ENCODE measurements at regions not wholly inside any gene's neighbourhood (a gene's known extent, or its start where the extent isn't known, plus 50 kb on each side); places are given as distances from the start of the nearest gene placed in this dataset.
"Not testable (repeated sequence)": the region's sequence is repeated elsewhere in the genome, so short reads cannot be mapped to it uniquely, and the experiment has no call there.

DNA sequence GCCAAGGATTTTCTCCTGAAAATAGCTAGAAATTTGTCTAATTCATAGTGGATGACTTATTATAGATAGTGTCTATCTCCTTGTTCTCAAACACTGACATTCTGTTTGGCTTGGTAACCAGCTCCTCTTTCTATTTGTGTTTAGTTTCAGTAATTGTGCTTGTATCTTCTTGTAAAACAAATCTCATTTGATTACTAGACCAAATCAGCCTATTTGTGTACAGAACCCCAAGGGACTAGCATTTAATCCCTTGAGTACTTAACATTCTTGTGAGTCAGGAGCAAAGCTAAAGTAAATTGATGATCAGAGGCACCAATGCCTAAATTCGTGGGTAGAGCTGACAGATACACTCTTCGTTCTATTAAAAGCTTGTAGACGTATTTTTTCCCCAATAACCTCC is 306.5 kb upstream of the SLITRK3 start:
- no peak overlapping the region for H3K4me3 ChIP-seq (ENCODE audit: low read depth, low read length)
- DNase-seq (ENCODE audit: low read depth) = no peak

DNA sequence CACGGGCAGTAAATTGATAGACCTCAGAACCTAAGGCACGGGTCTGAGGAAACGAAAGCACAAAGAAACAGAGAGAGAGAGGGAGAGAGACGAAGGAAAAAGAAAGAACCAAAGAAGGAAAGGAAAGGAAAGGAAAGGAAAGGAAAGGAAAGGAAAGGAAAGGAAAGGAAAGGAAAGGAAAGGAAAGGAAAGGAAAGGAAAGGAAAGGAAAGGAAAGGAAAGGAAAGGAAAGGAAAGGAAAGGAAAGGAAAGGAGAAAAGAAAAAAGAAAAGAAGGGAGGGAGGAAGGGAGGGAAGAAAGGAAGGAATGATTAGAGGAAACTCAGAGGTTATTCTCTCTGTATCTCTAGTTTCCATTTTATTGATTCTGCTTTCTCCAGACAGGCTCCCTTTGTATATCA is 302.6 kb upstream of the SLITRK3 start:
- DNase-seq (ENCODE audit: low read depth); H3K4me3 ChIP-seq (ENCODE audit: low read depth, low read length): not testable (repeated sequence)

More for the DNA sequence above, 306.5 kb upstream of the SLITRK3 start:
- no peak for TF ChIP-seq CTCF (conservative IDR thresholded peaks at IDR 0.05; ENCODE audit: low read depth, low read length)

DNA sequence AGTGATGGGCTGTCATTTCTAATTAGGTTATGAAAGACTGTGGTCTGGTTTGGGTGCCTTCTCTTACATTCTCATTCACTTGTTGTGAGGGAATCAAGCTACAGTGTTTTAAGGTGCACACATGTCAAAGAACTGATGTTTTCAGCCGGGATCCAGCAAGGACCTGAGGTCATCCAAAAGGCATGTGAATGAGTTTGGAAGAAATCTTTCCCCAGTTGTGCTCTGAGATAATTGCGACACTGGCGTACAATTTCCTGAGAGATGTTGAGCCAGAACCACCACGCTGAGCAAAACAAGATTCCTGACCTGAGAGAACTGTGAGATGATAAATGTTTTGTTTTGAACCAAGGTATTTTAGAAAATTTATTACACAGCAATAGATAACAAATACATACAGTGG is 295.3 kb upstream of the SLITRK3 start:
- no peak overlapping the region for H3K4me3 ChIP-seq (ENCODE audit: low read depth, low read length)
- no peak for TF ChIP-seq CTCF (conservative IDR thresholded peaks at IDR 0.05; ENCODE audit: low read depth, low read length)
- DNase-seq (ENCODE audit: low read depth) = no peak

- DNase-seq (ENCODE audit: low read depth) = no peak
- no peak for TF ChIP-seq CTCF (conservative IDR thresholded peaks at IDR 0.05; ENCODE audit: low read depth, low read length)
- H3K4me3 ChIP-seq (ENCODE audit: low read depth, low read length) = no peak overlapping the region
Observed at GRCh38 chr3:165476399-165477060, 280.3 kb upstream of the SLITRK3 start.

DNA sequence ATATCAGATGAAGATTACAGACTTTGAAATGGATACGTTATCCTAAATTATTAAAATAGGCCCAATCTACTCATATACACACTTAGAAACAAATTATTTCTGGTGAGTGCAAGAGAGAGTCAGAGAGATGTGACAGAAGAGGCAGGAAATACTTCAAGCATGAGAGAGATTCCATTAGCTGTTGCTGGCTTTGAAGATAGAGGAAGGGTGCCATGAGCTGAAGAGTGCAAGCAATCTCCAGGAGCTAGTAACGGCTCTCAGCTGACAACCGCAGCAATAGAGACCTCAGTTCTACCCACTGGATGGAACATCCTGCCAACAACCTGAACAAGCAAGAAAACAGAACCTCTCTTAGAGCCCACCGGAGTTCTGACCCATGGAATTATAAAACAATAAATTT is 270.7 kb upstream of the SLITRK3 start:
- TF ChIP-seq CTCF (conservative IDR thresholded peaks at IDR 0.05; ENCODE audit: low read depth, low read length) = no peak
- no peak overlapping the region for H3K4me3 ChIP-seq (ENCODE audit: low read depth, low read length)
- DNase-seq (ENCODE audit: low read depth) = no peak

- peak overlapping the region; percentile 10 for H3K4me3 ChIP-seq (ENCODE audit: low read depth, low read length)
- no peak for TF ChIP-seq CTCF (conservative IDR thresholded peaks at IDR 0.05; ENCODE audit: low read depth, low read length)
- no peak for DNase-seq (ENCODE audit: low read depth)
Observed at GRCh38 chr3:165464736-165465135, 268.6 kb upstream of the SLITRK3 start.

GRCh38 chr3:165463531-165463930 is 267.3 kb upstream of the SLITRK3 start:
- no peak for DNase-seq (ENCODE audit: low read depth)
- H3K4me3 ChIP-seq (ENCODE audit: low read depth, low read length) = peak overlapping the region; percentile 56
- no peak for TF ChIP-seq CTCF (conservative IDR thresholded peaks at IDR 0.05; ENCODE audit: low read depth, low read length)
